GM18507 (cell line): ENCODE measurements at regions not wholly inside any gene's neighbourhood (a gene's known extent, or its start where the extent isn't known, plus 50 kb on each side); places are given as distances from the start of the nearest gene placed in this dataset.
"Not testable (repeated sequence)": the region's sequence is repeated elsewhere in the genome, so short reads cannot be mapped to it uniquely, and the experiment has no call there.

ENCODE experiments used
- DNase-seq: peaks from one replicate; pipeline ENCODE4 v3.0.0; 2011; ENCODE audit warnings: low read depth; ENCODE audit not compliant: insufficient read length; ENCODE audit errors: extremely low spot score
- FAIRE-seq: peaks from 2 replicates; lab custom pipeline; 2011; peaks lifted over from hg19 to GRCh38; lab: Jason Lieb, UNC

DNA sequence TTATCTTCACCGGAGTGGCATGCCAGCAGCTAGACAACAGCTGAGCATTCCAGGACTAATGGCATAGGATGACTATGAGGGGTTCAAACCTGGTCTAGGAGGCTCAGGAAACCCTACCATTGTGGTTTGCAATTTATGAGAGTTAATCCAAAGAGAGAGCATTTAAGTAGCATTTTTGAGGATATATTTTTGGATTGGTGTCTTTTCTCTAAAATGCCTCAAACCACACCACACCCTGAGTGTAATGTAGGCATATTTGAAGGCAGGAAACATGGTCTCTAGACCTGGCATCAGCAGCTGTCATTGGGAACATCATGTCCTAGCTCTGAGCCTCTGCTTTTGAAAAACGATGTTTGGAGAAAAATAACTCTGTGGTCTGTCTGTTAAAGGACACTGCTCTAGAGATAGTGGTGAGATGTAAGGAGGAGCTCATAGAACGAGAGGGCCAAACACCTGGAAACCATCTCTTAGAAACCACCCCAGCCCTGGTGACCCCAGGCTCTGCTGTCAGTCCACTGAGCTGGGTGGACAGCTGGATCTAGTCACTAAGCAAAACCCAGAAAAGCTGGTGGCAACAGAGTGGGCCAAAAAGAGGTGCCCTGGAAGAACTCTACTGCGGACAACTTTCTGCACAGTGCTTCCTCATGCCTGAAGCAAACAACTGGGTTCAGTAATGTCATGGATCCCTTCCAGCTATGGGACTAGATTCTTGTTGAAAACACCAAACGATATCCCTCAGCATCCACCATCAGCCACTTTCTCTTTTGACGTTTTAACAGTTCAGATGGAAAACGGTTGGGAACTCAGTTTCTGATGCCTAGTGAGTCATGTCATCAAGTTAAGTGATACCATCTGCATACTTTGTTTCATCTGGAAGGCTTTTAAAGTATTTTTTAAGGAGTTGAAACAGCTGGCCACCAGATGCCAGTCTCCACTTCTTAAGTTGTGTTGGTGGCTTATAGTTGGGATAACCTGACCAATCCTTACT is 100.2 kb upstream of the C1QTNF7 start:
- no peak for FAIRE-seq
- DNase-seq: no peak

DNA sequence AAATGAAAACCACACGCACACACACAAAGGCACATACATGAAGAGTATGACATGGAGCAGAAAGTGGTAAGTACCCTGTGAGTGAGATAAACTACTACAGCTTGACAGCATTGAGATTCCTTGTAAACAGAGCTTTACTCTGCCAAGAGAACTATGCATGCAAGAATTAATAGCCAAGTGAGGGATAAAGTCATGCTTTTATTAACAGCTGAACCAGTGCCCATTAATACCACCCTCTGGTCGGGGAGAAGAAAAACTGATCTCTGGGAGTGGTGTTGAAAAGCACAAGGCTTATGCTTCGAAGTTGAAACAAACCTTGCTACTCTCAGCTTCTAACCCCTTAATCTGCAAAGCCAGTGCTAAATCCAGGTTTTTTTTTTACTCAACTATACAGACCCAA is 95.9 kb upstream of the C1QTNF7 start:
- FAIRE-seq (no peak), DNase-seq (no peak)

DNA sequence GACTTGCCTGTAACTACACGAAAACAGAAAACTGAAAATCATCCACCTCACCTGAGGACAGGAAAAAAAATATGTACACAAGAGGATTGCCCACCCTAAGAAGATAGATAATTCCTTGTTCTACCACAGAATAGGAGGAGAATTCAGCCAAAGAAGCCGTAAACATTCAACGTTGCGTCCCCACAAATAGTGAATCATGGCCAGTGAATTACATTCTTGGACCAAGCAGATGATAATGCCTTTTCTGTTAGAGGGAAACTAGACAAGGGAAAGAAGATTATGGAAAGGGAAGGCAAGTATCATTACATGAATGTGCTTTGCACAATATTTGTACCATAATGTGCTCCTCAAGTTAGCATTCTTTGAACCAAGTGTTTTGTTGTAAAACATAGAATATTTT is 95.5 kb upstream of the C1QTNF7 start:
- DNase-seq (no peak), FAIRE-seq (no peak)

DNA sequence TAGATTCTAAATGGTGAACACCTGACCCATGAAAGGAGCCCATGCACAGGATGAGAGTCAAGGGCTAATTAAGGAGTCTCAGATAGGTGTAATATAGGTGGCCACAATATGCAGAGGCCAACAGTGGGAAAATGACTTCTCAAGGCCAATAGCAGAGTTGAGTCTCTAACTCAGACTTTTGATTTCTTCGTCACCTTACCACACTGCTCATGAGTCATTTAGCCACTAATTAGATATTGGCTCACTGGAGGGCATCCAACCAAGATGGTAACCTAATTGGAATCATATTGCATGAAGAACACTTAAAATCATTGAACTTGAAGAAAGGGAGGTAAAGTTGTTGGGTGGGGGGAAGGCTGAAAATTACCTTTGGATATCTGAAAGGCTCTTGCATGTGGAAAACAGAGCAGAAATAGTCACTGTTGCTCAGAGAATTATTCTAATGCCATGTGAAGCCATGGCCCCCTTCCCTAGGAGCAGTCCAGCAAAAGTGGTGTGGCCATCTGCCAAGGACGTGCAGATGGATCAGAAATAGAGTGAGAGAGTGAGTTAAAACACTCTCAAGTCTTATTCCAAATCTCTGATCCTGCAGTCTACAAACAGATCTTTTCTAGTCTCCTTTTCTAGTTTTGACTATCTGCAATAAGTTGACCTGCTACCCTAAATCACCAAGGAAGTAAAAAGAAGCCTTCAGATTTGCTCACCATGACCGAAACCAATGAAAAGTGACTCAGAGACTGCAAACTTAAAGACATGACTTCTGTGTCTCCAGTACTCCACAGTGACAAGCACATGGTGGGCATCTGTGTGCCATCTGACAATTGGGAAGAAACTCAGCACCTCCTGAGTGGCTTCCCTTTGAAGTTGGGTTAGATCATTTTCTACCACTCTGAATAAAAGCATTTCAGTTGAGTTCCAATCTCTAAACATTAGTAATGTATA is 93.9 kb upstream of the C1QTNF7 start:
- DNase-seq: no peak
- FAIRE-seq: no peak

DNA sequence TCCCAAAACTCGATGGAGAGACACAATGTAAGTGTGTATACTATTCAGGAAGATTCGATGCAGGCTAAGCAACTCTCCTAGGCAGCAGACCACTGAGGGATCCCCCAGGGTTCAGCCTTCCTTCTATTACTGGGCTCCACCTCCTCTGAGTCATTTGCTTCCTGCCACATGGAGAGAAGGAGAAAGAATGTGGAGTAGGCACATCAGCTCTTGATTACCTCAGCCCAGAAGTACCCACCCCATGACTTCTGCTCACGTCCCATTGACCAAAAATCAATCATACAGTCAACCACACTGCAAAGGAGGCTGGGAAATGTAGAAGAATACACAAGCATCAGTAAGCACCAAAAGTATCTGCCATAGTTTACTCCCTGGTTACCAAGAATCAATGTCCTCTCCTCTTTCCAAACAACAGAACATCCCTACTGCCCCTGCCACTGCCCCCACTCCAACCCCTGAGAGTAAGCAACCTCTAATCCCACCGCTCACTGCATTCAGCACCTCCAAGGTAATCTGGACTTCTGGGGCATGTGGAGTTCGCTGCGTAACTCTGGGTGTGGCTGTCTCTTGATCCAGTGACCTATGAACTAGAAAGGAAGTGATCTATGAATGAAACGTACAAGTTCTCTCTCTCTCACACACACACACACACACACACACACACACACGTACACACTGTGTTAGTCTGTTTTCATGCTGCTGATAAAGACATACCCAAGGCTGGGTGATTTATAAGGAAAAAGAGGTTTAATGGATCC is 91.2 kb upstream of the C1QTNF7 start:
- no peak for DNase-seq
- no peak for FAIRE-seq

DNA sequence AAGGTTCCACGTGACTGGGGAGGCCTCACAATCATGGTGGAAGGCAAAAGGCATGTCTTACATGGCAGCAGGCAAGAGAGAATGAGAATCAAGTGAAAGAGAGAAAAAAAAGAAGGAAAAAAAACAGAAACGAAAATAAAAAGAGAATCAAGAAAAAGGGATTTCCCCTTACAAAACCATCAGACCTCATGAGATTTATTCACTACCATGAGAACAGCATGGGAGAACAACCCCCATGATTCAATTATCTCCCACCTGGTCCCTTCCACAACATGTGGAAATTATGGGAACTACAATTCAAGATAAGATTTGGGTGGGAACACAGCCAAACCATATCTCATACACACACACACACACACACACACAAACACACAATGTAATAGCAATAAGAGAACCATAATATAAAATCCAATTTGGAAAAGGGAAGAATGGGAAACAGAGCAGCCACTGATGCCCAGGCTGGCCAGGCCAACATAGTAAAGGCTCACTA is 90.6 kb upstream of the C1QTNF7 start:
- DNase-seq: not testable (repeated sequence)
- peak; percentile 21 for FAIRE-seq

DNA sequence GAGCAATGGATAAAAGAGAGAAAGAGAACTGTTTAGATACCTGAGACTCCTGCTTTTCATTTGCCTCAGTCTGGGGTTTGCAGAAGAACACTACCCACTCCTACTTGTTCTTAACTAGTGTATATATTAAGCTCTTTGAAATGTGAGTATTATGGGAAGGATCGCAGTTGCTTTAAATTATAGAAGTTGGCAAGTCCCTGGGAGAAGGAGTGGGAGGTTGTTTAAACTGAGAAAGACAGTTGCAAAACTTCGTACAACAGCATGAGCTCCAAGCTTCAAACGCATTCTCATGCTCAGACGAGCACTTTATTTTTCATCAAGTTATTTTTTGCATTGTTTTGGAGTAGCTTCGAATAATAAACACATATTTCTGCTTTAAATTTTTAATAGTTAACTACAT is 88.1 kb upstream of the C1QTNF7 start:
- DNase-seq: no peak
- no peak for FAIRE-seq

DNA sequence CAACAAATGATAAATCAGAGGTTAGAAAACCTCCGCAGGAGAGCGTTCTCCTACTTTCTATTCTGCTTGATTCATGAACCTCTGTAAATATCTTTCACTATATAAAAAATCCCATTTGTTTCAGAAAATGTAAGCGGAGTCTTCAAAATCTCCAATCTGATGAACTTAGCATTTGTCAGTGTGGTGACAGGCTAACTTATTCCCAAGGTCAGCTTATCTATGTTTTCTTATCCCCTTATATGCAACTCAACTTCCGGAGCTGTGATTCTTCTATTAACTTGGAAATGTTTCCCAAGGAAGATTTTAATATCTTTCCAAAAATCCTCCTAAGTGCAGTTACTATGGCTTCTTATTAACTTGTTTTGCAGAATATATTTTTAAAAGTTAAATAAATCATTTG is 87.5 kb upstream of the C1QTNF7 start:
- FAIRE-seq (no peak), DNase-seq (no peak)

DNA sequence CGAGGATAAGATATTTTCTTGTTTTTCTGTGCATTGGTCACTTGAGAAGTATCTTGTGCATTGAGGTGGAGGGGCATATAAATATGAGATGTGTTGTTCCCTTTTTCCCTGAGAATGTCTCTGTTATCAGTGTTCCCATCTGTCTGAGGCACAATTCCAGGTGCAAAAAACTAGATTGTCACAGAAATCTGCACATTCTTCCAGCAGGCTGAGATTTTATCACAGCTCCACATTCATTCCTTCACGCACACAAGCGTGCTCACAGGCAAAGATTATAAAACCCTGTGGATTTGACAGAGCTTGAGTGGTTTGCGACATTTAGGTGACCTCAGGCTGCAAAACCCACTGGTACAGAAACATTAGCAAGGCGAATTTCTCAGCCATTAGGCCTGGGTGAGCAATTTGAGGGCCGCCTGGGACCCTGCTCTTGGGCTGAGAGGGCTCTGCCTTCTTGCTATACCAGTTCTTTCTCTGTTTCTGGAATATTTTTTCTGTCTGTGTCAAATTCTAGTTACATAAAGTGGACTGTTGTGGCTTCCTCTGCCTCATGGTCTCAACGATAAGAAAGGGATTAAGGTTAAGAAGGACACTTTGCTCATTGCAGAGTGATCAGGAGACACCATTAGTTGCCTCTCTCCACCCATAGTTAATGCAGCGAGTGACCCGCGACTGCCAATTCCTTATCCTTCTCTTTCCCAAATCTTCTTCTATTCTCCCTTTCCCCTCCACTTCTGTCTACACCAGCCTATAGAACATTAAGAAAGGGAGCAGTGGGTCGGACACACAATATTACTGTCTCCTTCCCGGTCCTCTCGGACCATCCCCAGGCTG is 86.7 kb upstream of the C1QTNF7 start:
- no peak for DNase-seq
- FAIRE-seq: no peak

DNA sequence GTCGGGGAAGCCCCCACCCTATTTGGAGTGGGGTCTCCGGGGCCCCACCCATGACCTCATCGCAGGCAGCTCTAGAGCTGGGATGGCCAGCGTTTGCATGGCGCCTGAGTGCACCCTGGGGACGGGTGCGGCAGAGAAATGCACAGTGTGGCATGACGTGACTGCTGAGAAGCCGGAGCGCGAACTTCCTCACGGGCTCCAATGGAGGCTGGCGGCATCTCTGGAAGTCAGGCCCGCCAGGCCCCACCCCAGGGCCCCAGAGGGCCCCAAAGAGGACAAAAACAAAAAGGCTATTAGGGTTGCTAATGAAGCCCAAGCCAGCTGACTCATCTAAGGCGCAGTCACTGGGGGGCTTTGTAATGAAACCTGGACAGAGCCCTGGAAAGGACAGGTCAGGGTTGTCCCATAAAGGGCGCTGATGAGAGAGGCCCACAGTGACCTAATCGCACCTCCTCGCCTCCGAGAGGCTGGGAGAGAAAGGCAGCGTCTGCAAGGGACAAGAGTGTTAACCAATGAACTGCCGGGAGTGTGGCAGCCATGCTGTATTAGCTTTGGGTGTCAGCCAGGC is 86.0 kb upstream of the C1QTNF7 start:
- FAIRE-seq (no peak), DNase-seq (no peak)

DNA sequence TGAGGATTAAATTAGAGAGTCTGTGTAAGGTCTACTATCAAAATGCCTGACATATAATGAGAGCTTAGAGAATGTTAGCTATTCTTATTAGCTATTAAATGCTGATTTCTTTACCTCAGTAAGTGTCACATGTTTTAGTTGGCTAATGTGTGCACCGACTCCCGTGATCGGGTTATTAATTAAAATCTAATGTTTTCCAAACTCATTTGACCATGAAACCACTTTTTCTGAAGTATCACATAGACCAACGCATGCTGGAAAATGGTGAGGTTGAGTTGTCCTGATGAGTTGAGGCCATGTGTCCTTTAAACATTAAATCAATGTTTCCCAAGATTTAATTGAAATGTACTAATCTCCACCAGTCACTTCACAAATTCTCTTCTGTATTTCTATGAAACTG is 84.8 kb upstream of the C1QTNF7 start:
- FAIRE-seq: no peak
- no peak for DNase-seq

DNA sequence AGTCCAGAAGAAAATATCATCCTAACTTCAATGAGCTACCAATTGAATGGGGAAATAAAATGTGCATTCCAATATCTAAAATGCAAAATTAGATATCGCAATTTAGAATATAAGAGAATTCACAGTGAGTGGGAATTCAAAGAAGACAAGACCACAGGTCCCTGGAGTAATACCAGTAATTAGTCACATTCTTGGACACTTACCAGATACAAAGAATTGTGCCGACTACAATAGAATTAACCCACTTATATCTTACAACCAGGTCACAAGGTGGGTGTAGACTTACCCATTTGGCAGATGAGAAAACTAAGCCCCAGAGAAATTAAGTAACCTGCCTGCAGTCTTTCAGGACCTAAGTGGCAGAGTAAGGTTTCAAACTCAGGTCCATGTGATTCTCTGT is 84.3 kb upstream of the C1QTNF7 start:
- FAIRE-seq (no peak), DNase-seq (no peak)

DNA sequence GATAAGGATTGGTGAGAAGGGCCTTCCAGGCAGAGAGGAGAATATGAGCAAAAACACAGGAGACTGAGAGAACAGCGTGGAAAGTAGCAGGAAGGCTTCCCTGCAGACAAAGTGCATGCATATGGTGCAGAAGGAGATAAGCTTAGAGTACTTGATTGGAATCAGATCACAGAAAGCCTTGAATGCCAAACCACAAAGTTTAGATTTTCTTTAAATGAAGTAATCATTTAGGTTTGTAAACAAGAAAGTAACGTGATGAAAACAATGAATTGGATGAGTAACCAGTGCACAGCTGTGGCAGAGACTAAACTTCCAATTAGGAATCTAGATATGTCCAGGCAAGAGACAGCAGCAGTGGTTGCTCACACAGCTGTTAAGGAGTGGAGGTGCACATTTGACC is 83.8 kb upstream of the C1QTNF7 start:
- FAIRE-seq: no peak

DNA sequence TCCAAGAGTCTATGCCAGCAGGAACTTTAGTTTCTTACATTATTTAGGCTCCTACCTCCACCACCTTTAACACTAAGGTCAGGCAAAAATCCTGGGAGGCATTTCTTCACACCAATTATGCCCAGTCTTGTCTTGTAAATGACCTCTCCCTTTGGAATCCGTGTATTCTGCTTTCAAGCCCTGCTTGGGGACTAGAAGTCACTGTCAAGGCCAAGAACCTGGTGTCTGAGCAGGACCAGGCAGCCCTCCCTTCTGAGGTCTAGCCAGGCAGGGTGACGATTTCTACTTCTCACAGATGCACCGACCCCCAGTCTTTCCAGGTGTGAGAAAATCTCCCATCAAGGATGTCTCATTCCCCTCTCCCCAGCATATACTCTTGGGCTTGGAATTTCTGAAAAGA is 82.7 kb upstream of the C1QTNF7 start:
- DNase-seq: no peak
- FAIRE-seq: no peak

More for the DNA sequence above, 83.8 kb upstream of the C1QTNF7 start:
- DNase-seq: no peak

DNA sequence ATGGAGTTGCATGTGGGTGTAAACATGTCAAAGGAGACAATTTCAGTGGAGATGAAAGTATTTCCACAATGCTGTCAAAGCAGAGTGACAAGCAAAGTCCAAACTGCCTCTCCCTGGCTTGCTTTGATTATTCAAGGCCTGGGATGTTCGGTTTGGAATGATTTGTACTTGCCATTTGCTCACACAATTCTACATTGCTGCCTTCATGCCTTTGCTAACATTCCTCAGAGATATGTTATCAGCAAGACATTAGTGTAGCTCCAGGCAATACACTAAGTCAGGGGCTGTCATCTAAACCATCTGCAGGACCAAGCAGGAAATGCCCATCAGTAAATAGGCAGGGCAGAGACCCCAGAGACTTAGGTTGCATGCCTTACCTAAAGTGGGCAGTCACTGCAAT is 79.6 kb upstream of the C1QTNF7 start:
- DNase-seq (no peak), FAIRE-seq (no peak)

DNA sequence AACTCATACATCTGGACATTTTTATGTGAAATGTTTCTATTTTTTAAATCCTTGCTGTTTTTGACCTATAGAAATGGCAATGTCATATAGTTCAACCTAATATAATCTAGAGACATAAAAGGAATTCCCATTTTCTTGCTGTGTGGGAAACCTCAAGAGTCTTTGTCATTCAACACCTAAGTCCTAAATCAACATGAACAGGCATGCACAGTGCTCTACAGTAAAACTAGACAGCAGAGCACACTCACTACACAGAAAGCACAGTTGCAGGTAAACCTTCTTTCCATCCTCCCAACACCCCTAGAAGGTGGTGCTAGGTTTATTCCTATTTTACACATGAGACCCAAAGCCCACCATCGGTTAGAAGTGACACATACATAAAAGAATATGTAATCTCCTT is 79.1 kb upstream of the C1QTNF7 start:
- no peak for FAIRE-seq

DNA sequence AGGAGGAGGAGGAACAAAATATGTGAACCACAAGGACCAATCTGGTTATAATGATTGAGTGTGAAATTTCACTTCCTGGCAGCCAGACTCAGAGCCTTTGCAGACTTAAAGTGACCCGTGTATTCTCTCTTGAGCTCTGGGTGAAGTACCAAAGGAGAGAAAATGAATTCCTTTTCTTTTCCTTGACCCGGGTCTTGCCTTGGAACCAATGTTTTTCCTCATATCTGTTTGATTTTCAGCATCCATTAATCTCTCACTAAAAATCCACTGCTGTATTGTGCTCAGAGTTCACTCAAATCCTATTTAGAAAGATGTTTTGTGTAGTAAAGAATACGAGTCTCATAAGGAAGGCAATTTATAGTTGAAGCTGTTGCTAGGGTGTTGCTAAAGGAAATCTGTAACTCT is 78.3 kb upstream of the C1QTNF7 start:
- DNase-seq: no peak
- no peak for FAIRE-seq

More for the DNA sequence above, 79.1 kb upstream of the C1QTNF7 start:
- DNase-seq: no peak

DNA sequence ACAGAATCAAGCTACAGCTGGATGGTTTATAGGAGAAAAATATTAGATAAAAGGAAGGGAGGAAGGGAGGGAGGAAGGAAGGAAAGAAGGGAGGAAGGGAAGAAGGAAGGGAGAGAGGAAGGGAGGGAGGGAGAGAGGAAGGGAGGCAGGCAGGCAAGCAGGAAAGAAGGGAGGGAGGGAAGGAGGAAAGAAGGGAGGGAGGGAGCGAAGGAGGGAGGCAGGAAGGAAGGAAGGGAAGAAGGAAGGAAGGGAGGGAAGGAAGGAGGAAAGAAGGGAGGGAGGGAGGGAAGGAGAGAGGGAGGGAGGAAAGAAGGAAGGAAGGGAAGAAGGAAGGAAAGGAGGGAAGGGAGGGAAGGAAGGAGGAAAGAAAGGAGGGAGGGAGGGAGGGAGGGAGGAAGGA is 77.9 kb upstream of the C1QTNF7 start:
- FAIRE-seq (no peak), DNase-seq (no peak)
